Activated CD8-positive, alpha-beta memory T cell treated with anti-CD3 and anti-CD28 coated beads for 36 hours (primary cell): ENCODE measurements at regions not wholly inside any gene's neighbourhood (a gene's known extent, or its start where the extent isn't known, plus 50 kb on each side); places are given as distances from the start of the nearest gene placed in this dataset.

ENCODE experiments used
- CTCF ChIA-PET: fragments of 350-600 bp; sonication (Branson Sonifier 250); formaldehyde crosslinking; loops from one replicate; lab custom pipeline; 2021; ENCODE audit warnings: antibody characterized with exemption; lab: Charles Lee
- POLR2A ChIA-PET: fragments of 350-600 bp; sonication (Branson Sonifier 250); formaldehyde crosslinking; loops from one replicate; lab custom pipeline; 2021; ENCODE audit warnings: antibody characterized with exemption; lab: Charles Lee

DNA sequence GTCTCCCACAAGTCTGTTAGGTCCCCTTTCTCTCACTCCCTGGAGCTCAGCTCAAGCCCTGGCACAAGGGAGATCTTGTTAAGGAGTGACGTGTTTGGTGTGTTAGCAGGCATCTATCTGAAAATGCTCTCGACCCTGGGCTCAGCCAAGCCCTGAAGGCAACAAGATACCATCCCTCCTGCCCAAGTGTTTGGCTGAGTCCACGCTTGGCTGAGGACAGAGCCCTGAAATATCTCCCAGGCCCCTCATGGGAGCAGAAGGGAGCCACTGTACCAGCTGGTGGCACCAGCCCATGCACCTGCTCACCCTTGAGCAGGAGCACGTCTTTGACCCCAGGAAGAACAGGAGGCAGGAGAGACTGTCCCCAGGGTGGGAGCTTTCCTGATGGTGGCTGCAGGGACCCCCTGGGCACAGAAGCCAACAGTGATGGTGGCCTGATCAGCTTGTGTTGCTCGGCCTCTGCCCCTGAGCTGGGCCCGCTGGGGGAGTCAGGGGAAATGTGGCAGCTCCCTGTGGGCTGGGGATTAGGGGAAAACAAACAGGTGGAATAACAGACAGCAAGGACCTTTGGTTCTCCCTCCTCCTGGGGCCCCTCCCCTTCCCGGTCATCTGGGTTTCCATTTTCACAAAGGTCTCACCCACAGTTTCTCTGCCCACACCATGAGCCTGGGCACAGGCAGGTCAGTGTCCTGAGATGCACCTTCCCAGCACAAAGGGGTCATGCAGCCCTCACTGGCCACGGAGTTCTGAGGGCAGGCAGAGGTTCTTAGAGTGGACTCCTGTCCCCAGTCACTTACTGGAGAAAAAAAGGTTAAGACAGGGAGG lies 91.6 kb downstream of the RHOB start:
- CTCF ChIA-PET = interaction anchor here (1.4 kb wide), 1 partner anchor 128 kb away, joined by 3 read pairs; no protein-coding TSS in a partner anchor
- POLR2A ChIA-PET = no interaction called here

DNA sequence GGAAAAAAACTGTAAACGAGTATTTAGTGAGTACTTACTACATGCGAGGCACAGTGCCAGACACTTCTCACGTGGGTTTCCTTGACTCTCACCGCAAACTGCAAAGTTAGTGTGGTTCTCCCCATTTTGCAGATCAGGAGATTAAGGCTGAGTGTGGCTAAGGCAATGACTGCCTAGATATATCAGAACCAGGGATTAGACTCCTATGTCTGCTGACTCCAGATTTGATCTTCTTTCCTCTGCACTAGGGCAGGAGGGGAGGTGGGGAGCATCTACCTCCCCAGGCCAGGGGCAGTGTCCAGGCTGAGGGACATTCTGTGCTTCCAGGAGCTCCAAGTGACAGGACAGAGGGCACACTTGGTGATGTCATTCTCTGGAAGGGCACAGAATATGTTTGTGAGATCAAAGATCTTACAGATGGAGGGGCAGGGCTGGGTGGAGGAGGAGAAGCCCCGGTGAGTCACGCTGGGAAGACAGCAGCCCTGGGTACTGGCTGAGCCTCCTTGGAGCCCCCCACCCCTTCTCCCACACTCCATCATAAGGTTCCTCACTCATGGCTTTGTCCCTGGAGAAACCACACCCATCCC lies 92.4 kb downstream of the RHOB start:
- CTCF ChIA-PET = interaction anchor here (1.4 kb wide), 1 partner anchor 128 kb away, joined by 3 read pairs; no protein-coding TSS in a partner anchor
- POLR2A ChIA-PET = no interaction called here

GRCh38 chr2:20539776-20540586 lies 93.1 kb downstream of the RHOB start:
- CTCF ChIA-PET = no interaction called here

DNA sequence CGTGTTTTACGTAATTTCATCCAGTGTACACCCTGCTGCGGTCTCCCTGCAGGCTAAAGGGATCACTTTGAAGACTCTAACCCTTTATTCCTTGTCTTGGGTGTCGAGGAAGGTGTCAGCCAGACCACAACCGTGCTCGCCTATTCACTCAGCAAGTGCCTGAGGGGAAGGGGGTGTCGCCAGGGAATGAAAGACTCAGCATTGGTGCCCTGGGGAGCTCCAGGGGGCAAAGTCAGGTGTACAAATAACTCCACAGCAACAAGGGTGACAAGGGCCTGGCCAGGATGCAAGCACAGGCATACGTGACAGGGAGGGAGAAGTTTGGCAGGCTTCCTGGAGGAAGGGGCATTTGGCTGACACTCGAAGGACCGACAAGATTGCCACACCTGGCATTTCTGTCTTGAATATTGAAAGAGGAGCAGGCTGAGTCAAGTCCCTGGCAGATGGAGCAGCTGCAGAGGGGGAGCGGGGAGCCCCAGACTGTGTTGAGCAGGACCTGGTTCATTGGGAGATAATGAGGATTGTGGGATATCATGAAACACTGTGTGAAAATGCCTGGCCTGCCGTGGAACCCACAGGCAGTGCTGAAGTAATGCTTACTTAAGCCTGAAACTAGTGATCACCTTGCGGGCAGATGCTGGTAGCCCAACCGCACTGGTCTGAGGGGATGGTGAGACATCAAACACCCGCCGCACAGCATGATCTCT lies 93.9 kb downstream of the RHOB start:
- POLR2A ChIA-PET = no interaction called here

More at GRCh38 chr2:20539776-20540586, 93.1 kb downstream of the RHOB start:
- POLR2A ChIA-PET = no interaction called here

DNA sequence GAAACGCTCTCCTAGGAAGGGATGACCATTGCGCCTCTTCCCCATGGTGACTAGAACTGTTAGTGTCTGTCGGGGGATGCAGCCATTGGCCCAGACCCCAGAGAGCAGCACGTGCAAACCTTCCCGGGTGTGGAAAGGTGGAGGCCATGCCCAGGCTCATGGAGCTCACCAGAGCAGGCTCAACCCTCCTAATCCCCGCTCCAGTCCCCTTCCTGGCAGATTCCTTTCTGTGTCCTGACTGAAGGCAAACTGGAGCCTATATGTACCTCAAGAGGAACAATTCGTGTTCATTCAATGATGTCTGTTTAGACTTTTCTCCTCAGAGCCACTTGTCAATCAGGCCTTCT lies 94.4 kb downstream of the RHOB start:
- CTCF ChIA-PET = no interaction called here
- POLR2A ChIA-PET = no interaction called here

More for the DNA sequence above, 93.9 kb downstream of the RHOB start:
- CTCF ChIA-PET = no interaction called here

DNA sequence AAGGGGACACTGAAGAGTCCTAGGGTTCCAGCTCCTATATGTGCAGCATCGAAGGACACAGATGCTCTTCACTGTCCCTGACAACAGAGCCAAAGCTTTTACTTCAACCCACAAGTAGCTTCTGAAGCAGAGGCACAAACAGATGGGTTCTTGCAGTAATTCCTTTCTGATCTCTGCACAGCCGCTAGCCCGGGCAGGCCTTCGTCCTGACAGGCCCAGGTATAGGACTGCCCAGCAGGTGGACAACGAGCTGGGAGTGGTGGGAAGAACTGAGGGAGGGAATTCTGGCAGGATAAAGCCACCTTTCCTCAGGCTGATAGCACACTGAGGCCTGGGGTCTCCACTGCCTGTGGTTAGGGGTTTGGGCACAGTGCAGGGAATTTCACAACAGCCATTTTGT lies 94.8 kb downstream of the RHOB start:
- ChIA-PET CTCF (no interaction called here), POLR2A (no interaction called here)

DNA sequence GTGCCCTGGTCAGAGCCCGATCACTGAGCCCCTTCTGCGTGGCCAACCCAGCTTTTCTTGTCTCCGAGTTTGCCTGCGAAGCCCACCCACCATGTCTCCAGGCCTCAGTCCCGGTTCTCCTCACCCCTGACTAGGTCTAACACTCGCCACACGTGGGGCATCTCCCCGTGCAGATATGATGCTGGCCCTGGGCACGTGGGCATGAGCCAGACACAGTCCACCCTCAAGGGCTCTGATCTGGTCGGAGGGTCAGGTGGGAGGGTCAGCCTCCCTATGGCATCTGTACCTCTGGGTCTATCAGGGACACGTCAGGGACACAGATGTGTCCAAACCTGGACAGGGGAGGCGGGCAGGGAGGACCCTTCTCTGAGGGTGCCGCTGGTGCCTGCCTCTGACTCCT lies 95.4 kb downstream of the RHOB start:
- ChIA-PET POLR2A (no interaction called here), CTCF (no interaction called here)

DNA sequence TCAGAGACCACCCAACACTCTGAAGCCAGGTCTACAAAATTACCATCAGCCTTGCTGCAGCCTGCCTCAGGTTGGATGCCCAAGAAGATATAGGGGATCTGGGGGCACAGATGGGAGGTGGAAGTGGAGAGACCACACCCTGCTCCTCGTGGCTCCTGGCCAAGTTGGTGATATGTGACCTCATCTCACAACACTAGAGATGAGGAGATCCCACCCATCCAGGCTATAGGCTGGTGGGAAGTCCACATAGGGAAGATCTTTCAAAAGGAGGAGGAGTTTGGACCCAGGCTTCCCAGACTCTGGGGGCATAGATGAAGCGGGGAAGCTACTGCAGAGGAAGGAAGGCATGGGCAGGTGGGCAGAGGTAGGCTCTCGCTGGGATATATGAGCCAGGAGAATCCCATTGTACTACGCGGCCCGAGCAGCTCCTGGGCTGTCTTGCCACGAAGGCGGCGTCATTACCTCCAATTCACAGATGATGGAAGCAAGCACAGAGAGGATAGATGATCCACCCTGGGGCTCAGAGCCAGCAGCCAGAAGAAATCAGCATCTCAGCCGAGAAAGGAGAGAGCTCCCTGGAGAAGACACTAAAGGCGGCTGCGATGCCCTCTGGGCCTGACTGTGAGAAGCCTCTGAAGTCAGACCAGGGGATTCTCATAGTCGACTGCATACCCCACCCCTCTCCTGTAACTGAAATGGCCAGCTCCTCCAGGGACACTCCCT lies 96.0 kb downstream of the RHOB start:
- POLR2A ChIA-PET = no interaction called here
- CTCF ChIA-PET = no interaction called here

GRCh38 chr2:20543469-20544152 lies 96.7 kb downstream of the RHOB start:
- POLR2A ChIA-PET = no interaction called here
- CTCF ChIA-PET = interaction anchor here (0.6 kb wide), 1 partner anchor 214 kb away, joined by 4 read pairs; no protein-coding TSS in a partner anchor

DNA sequence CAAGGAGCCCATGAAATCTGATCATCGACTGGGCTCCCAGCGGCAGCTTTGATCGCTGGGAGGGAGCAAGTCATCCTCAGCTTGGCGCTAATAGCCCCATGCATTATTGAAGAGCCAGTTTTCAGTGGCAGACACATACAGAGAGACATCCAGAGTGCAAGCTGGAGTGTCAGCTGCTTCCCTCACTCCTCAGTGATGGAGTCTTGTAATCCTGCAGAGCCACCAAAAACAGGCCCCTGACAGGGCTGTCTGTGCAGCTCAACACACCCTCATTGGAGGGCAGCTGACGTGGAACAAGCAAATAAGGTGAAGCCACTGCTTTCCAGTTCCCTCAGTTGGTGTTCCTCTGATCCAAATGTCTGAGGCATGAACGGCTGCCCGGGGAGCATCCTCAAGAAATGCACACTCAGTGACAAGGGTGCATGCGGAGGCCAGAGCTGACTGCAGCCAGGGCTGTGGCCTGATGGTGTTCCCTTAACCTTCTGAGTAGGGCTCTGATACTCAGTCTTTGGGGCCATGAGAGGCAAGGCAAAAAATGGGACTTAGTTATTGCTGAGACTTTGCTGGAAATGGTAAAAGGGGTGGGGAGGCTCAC lies 97.4 kb downstream of the RHOB start:
- ChIA-PET POLR2A (no interaction called here), CTCF (interaction anchor here (0.6 kb wide), 1 partner anchor 215 kb away, joined by 4 read pairs; no protein-coding TSS in a partner anchor)

- CTCF ChIA-PET = no interaction called here
- POLR2A ChIA-PET = no interaction called here
Measured at GRCh38 chr2:20549144-20549543, 101.8 kb downstream of the HS1BP3 start.

GRCh38 chr2:20549691-20550348 lies 101.1 kb downstream of the HS1BP3 start:
- ChIA-PET POLR2A (no interaction called here), CTCF (no interaction called here)

DNA sequence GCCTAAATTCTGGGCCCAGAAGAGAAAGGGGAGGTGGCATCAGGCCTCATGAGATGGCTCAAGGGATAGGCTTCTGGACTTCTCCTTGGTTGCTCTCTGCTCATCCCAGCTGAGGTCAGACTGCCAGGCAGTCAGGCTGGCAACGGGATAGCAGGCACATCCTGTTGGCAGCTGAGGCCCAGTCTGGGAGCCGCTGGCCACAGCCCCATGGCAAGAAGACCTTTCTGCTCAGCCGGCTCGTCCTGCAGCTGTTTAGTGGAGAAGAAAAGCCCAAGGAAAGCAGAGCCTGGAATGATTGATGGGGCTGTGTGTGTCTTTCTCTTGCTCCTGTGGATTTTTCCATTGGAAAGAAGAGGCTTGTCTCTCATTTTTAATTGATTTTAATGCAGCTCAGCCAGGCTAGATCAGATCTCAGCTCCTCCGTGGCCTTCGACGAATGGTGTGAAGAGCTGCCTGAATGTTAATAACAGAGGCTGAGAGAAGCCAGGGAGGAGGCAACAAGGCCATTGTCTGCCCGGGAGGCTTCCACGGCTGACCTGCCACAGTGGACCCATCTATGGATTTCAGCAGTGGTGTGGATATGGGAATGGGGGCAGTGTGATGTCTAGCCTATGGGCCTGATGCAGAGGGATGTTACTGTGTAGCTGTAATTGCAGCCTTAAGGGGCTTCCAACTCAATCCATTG lies 99.5 kb downstream of the HS1BP3 start:
- CTCF ChIA-PET = interaction anchor here (0.6 kb wide), 1 partner anchor 1665 kb away, joined by 4 read pairs; no protein-coding TSS in a partner anchor
- POLR2A ChIA-PET = no interaction called here

DNA sequence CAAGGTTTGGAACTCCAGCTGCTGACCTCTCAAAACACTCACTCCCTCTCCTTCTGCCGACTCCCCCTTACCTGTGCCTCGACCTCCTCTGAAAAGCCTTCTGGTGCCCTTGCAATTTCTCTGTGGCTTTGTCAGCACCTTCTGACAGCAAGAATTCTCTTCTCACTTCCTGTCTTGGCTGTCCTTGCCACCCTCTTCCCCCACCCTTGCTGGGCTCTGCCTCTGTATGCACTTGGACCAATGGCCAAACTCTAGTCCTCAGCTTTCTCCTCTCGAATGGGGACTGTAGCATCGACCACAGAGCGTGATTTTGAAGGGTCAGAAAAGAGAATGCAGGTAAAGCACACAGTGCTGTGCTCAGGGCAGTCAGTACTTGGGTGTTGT lies 99.0 kb downstream of the HS1BP3 start:
- CTCF ChIA-PET = no interaction called here
- POLR2A ChIA-PET = no interaction called here

DNA sequence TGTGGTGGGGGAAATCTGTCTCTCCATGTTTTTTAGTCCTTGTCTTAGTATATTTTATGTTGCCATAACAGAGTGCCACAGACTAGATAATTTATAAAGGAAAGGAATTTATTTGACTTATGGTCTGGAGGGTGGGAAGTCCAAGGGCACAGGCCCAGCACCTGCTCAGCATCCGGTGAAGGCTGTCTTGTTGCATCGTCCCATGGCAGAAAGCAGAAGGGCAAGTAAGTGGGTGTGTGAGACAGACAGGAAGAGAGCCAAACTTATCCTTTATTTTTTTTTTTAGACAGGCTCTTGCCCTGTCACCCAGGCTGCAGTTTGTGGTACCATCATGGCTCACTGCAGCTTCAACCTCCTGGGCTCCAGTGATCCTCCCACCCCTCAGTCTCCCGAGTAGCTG lies 98.1 kb downstream of the HS1BP3 start:
- POLR2A ChIA-PET = no interaction called here
- CTCF ChIA-PET = no interaction called here

DNA sequence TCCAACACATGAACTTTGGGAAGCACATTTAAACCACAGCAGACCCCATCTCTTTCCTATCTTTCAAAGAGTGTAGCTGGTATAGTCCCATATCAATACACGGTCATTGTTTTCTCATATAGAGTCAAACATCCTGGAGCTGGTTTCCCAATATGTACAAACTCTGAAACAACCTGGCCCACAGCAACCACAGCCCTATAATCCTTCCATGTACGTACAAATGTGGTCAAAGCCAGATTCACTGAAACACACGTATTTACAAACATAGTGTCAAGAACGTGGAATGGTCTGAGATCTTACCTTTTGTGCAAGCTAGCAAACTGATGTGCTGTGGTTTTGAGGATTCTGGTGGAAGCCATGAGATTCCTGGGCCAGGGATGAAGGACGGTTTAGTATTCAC lies 97.3 kb downstream of the HS1BP3 start:
- CTCF ChIA-PET = no interaction called here
- POLR2A ChIA-PET = no interaction called here

DNA sequence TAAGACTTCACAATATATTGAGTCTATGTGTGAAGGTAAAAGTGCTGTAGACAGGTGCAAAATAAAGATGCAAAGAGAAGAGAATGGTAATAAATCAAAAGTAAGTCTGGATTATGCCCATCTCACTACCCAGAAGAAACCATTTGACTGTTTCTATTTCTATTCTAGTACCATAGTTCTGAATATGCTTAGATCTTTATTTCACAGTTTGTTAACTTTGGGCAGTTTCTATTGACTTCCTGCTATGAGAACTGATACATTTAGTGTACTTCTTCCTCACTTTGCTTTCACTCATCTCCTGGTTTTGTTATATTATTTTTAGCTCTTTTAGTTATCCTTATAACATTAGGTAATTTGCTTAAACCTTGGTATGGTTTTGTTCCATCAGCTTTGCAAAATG lies 94.9 kb downstream of the HS1BP3 start:
- ChIA-PET POLR2A (no interaction called here), CTCF (no interaction called here)
